ENCODE measurements at regions not wholly inside any gene's neighbourhood (a gene's known extent, or its start where the extent isn't known, plus 50 kb on each side); places are given as distances from the start of the nearest gene placed in this dataset.

DNA sequence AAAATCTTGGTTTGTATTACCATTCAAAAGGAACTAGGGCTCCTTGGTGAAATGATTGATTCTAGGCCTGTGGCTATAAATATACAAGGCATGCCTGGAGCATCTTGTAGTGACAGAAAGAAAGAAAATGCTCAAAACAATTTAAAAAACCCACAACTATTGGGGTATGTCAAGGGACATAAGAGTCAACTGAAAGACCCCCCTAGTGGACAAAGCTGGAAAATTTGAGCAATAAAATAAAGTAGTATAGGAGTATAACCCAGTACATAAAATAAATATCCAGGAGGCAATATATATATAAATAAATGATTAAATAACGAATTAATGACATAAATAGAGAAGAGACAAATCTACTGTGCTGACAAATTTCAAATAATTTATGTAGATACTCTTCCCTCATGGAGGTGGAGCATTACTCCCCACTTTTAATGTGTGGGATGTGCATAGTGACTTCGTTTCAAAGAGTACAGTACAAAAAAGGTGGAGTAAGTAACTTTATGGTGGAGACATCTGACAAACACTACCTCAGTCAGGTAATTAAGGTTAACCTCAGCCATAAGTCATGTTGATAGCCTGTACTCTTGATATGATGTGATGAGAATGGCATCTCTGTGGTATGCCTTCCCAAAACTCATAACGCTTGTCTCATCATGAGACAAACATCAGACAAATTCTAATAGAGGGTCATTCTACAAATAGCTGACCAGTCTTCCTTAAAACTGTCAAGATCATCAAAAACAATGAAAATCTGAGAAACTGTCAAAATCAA is 185.0 kb upstream of the GLRA2 start:
- TF ChIP-seq, protein P1, sequence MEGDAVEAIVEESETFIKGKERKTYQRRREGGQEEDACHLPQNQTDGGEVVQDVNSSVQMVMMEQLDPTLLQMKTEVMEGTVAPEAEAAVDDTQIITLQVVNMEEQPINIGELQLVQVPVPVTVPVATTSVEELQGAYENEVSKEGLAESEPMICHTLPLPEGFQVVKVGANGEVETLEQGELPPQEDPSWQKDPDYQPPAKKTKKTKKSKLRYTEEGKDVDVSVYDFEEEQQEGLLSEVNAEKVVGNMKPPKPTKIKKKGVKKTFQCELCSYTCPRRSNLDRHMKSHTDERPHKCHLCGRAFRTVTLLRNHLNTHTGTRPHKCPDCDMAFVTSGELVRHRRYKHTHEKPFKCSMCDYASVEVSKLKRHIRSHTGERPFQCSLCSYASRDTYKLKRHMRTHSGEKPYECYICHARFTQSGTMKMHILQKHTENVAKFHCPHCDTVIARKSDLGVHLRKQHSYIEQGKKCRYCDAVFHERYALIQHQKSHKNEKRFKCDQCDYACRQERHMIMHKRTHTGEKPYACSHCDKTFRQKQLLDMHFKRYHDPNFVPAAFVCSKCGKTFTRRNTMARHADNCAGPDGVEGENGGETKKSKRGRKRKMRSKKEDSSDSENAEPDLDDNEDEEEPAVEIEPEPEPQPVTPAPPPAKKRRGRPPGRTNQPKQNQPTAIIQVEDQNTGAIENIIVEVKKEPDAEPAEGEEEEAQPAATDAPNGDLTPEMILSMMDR (IDR thresholded peaks at IDR 0.05) = no peak
- TF ChIP-seq EP300 (IDR thresholded peaks at IDR 0.05) = no peak
- TF ChIP-seq POLR2A (IDR thresholded peaks at IDR 0.05) = no peak
